ENCODE measurements at regions not wholly inside any gene's neighbourhood (a gene's known extent, or its start where the extent isn't known, plus 50 kb on each side); places are given as distances from the start of the nearest gene placed in this dataset.
A peak's percentile ranks its signal among the peaks of the same experiment; 100 is the strongest.

GRCh38 chr7:130923930-130924329, 189.9 kb upstream of the KLF14 start:
- WGBS (ENCODE audit: insufficient coverage) = 94% methylated on average over 5 of the region's 5 CpGs
- H3K9me3 Mint-ChIP-seq = no peaks in the 10 kb centered on the region
- peaks cover 51% of the 10 kb centered on the region for H3K36me3 Mint-ChIP-seq
- H3K9me3 ChIP-seq = no peaks in the 10 kb centered on the region
- ChIA-PET CTCF (interaction anchor here in 1 of 2 donors (1.3 kb wide), 1 partner anchor 9 kb away, joined by 5 read pairs; no protein-coding TSS in a partner anchor), POLR2A (interaction anchor here in 1 of 2 donors (0.6 to 1.4 kb wide), 3 partner anchors 21 to 105 kb away, joined by 3 to 4 read pairs (median 3); no protein-coding TSS in a partner anchor)
- H3K4me1 ChIP-seq (ENCODE audit: control insufficient read depth in 1 of 2, extremely low read depth in 1 of 2, insufficient read depth in 2 of 2, low read length in 2 of 2) = peaks cover 7 to 48% of the 10 kb centered on the region in 2 experiments
- H3K36me3 ChIP-seq (ENCODE audit: control insufficient read depth in 2 of 2, extremely low read depth in 1 of 2, insufficient read depth in 1 of 2, low read length in 1 of 2) = peaks cover 5 to 11% of the 10 kb centered on the region in 2 donors
- no peaks in the 10 kb centered on the region for H3K27me3 Mint-ChIP-seq
- no peak overlapping the region for H3K27ac ChIP-seq (ENCODE audit: low read length)
- peaks cover 78 to 94% (median 92%) of the 10 kb centered on the region in 3 donors for H3K4me1 Mint-ChIP-seq
- H3K27ac Mint-ChIP-seq = peak overlapping the region; percentile 44 to 91
- DNase-seq (no peak), ATAC-seq (replicated peaks in 1 of 4) (no peak)
- H3K4me3 ChIP-seq (ENCODE audit: control insufficient read depth in 1 of 2, extremely low read depth in 1 of 2, low read length in 1 of 2) = no peak overlapping the region
- no peak overlapping the region for H3K4me3 Mint-ChIP-seq
- no peaks in the 10 kb centered on the region for H3K27me3 ChIP-seq (replicated peaks in 1 of 2; ENCODE audit: control insufficient read depth in 2 of 2, extremely low read depth in 1 of 2, insufficient read depth in 2 of 2, low read length in 1 of 2)

- no peak for DNase-seq
- Mint-ChIP-seq H3K4me1 (peaks cover 78 to 95% (median 92%) of the 10 kb centered on the region in 3 donors), H3K36me3 (peaks cover 45% of the 10 kb centered on the region), H3K27ac (peak overlapping the region; percentile 91 to 92), H3K27me3 (no peaks in the 10 kb centered on the region), H3K4me3 (peak overlapping the region in 2 of 3 donors; percentile 13 to 47), H3K9me3 (no peaks in the 10 kb centered on the region)
- H3K27ac ChIP-seq (ENCODE audit: low read length) = no peak overlapping the region
- ChIA-PET CTCF (interaction anchor here (0.5 to 1.3 kb wide), 3 partner anchors 11 to 163 kb away, joined by 3 to 6 read pairs (median 5); no protein-coding TSS in a partner anchor), POLR2A (interaction anchor here in 1 of 2 donors (1.0 kb wide), 1 partner anchor 12 kb away, joined by 3 read pairs; no protein-coding TSS in a partner anchor)
- WGBS (ENCODE audit: insufficient coverage) = 100% methylated on average over 3 of the region's 8 CpGs
- no peak for ATAC-seq (replicated peaks in 1 of 4)
- H3K9me3 ChIP-seq = no peaks in the 10 kb centered on the region
- H3K36me3 ChIP-seq (ENCODE audit: control insufficient read depth in 2 of 2, extremely low read depth in 1 of 2, insufficient read depth in 1 of 2, low read length in 1 of 2) = peaks cover 5 to 11% of the 10 kb centered on the region in 2 donors
- H3K27me3 ChIP-seq (replicated peaks in 1 of 2; ENCODE audit: control insufficient read depth in 2 of 2, extremely low read depth in 1 of 2, insufficient read depth in 2 of 2, low read length in 1 of 2) = no peaks in the 10 kb centered on the region
- H3K4me1 ChIP-seq (ENCODE audit: control insufficient read depth in 1 of 2, extremely low read depth in 1 of 2, insufficient read depth in 2 of 2, low read length in 2 of 2) = peaks cover 7 to 50% of the 10 kb centered on the region in 2 experiments
- H3K4me3 ChIP-seq (ENCODE audit: control insufficient read depth in 1 of 2, extremely low read depth in 1 of 2, low read length in 1 of 2) = no peak overlapping the region
Measured at GRCh38 chr7:130925136-130925794, 191.3 kb upstream of the KLF14 start.

GRCh38 chr7:130926001-130926691, 192.1 kb upstream of the KLF14 start:
- 56% methylated on average over 12 of the region's 16 CpGs for WGBS (ENCODE audit: insufficient coverage)
- H3K4me1 ChIP-seq (ENCODE audit: control insufficient read depth in 1 of 2, extremely low read depth in 1 of 2, insufficient read depth in 2 of 2, low read length in 2 of 2) = peaks cover 7 to 57% of the 10 kb centered on the region in 2 experiments

GRCh38 chr7:130927062-130927461, 193.1 kb upstream of the KLF14 start:
- Histone ChIP-seq H3K36me3 (ENCODE audit: control insufficient read depth in 2 of 2, extremely low read depth in 1 of 2, insufficient read depth in 1 of 2, low read length in 1 of 2) (peaks cover 4 to 5% of the 10 kb centered on the region in 2 donors), H3K9me3 (no peaks in the 10 kb centered on the region), H3K27me3 (replicated peaks in 1 of 2; ENCODE audit: control insufficient read depth in 2 of 2, extremely low read depth in 1 of 2, insufficient read depth in 2 of 2, low read length in 1 of 2) (no peaks in the 10 kb centered on the region), H3K27ac (ENCODE audit: low read length) (peak overlapping the region; percentile 32), H3K4me1 (ENCODE audit: control insufficient read depth in 1 of 2, extremely low read depth in 1 of 2, insufficient read depth in 2 of 2, low read length in 2 of 2) (peaks cover 7 to 52% of the 10 kb centered on the region in 2 experiments), H3K4me3 (ENCODE audit: control insufficient read depth in 1 of 2, extremely low read depth in 1 of 2, low read length in 1 of 2) (no peak overlapping the region)
- peak overlapping the region; percentile 17 to 47 (median 25) for H3K4me3 Mint-ChIP-seq
- peaks cover 85 to 96% (median 95%) of the 10 kb centered on the region in 3 donors for H3K4me1 Mint-ChIP-seq
- ChIA-PET POLR2A (interaction anchor here in 1 of 2 donors (0.6 to 0.9 kb wide), 2 partner anchors 14 to 1763 kb away, joined by 4 read pairs; no protein-coding TSS in a partner anchor), CTCF (interaction anchor here in 1 of 2 donors (1.1 kb wide), 1 partner anchor 37 kb away, joined by 3 read pairs; no protein-coding TSS in a partner anchor)
- peaks cover 39% of the 10 kb centered on the region for H3K36me3 Mint-ChIP-seq
- H3K27me3 Mint-ChIP-seq = no peaks in the 10 kb centered on the region
- peak overlapping the region; percentile 91 to 92 for H3K27ac Mint-ChIP-seq
- no peak for DNase-seq
- no peaks in the 10 kb centered on the region for H3K9me3 Mint-ChIP-seq
- ATAC-seq (replicated peaks in 1 of 4) = no peak
- 64% methylated on average over 3 of the region's 5 CpGs for WGBS (ENCODE audit: insufficient coverage)

More at GRCh38 chr7:130926001-130926691, 192.1 kb upstream of the KLF14 start:
- peak; percentile 42 to 53 (median 49) for ATAC-seq (replicated peaks in 1 of 4)
- Mint-ChIP-seq H3K4me3 (peak overlapping the region; percentile 44 to 54 (median 47)), H3K4me1 (peaks cover 76 to 95% (median 93%) of the 10 kb centered on the region in 3 donors), H3K27me3 (no peaks in the 10 kb centered on the region), H3K9me3 (no peaks in the 10 kb centered on the region), H3K27ac (peak overlapping the region; percentile 91 to 92), H3K36me3 (peaks cover 40% of the 10 kb centered on the region)
- ChIA-PET CTCF (interaction anchor here (0.5 to 0.7 kb wide), 5 partner anchors 31 to 163 kb away, joined by 3 to 6 read pairs (median 5); no protein-coding TSS in a partner anchor), POLR2A (interaction anchor here (0.6 to 1.0 kb wide), 5 partner anchors 12 to 1762 kb away, joined by 3 to 6 read pairs (median 4); no protein-coding TSS in a partner anchor)
- no peaks in the 10 kb centered on the region for H3K27me3 ChIP-seq (replicated peaks in 1 of 2; ENCODE audit: control insufficient read depth in 2 of 2, extremely low read depth in 1 of 2, insufficient read depth in 2 of 2, low read length in 1 of 2)
- peak overlapping the region; percentile 48 for H3K27ac ChIP-seq (ENCODE audit: low read length)
- no peaks in the 10 kb centered on the region for H3K9me3 ChIP-seq
- DNase-seq = peak in 31 of 35 experiments; percentile 12 to 75 (median 39)
- no peak overlapping the region for H3K4me3 ChIP-seq (ENCODE audit: control insufficient read depth in 1 of 2, extremely low read depth in 1 of 2, low read length in 1 of 2)
- peaks cover 5 to 6% of the 10 kb centered on the region in 2 donors for H3K36me3 ChIP-seq (ENCODE audit: control insufficient read depth in 2 of 2, extremely low read depth in 1 of 2, insufficient read depth in 1 of 2, low read length in 1 of 2)

- peaks cover 7 to 54% of the 10 kb centered on the region in 2 experiments for H3K4me1 ChIP-seq (ENCODE audit: control insufficient read depth in 1 of 2, extremely low read depth in 1 of 2, insufficient read depth in 2 of 2, low read length in 2 of 2)
- ChIA-PET CTCF (interaction anchor here in 1 of 2 donors (0.6 to 1.1 kb wide), 2 partner anchors 36 to 51 kb away, joined by 3 read pairs; no protein-coding TSS in a partner anchor), POLR2A (interaction anchor here (0.9 to 3.7 kb wide), 3 partner anchors 11 to 14 kb away, joined by 3 to 33 read pairs (median 26); no protein-coding TSS in a partner anchor)
- ATAC-seq (replicated peaks in 1 of 4) (no peak), DNase-seq (no peak)
- no peaks in the 10 kb centered on the region for H3K9me3 Mint-ChIP-seq
- peaks cover 83 to 96% (median 95%) of the 10 kb centered on the region in 3 donors for H3K4me1 Mint-ChIP-seq
- peak overlapping the region in 1 of 3 donors; percentile 48 for H3K4me3 Mint-ChIP-seq
- H3K27me3 Mint-ChIP-seq = no peaks in the 10 kb centered on the region
- H3K9me3 ChIP-seq = no peaks in the 10 kb centered on the region
- H3K36me3 ChIP-seq (ENCODE audit: control insufficient read depth in 2 of 2, extremely low read depth in 1 of 2, insufficient read depth in 1 of 2, low read length in 1 of 2) = peaks cover 4 to 6% of the 10 kb centered on the region in 2 donors
- H3K27me3 ChIP-seq (replicated peaks in 1 of 2; ENCODE audit: control insufficient read depth in 2 of 2, extremely low read depth in 1 of 2, insufficient read depth in 2 of 2, low read length in 1 of 2) = no peaks in the 10 kb centered on the region
- H3K36me3 Mint-ChIP-seq = peaks cover 39% of the 10 kb centered on the region
- H3K27ac Mint-ChIP-seq = peak overlapping the region; percentile 91 to 92
- no peak overlapping the region for H3K4me3 ChIP-seq (ENCODE audit: control insufficient read depth in 1 of 2, extremely low read depth in 1 of 2, low read length in 1 of 2)
- H3K27ac ChIP-seq (ENCODE audit: low read length) = peak overlapping the region; percentile 32
- 89% methylated on average over 8 of the region's 9 CpGs for WGBS (ENCODE audit: insufficient coverage)
Measured at GRCh38 chr7:130927564-130927963, 193.6 kb upstream of the KLF14 start.

All from T-cell (primary cell).